Suprapubic skin (tissue), 3 donors: ENCODE measurements at regions not wholly inside any gene's neighbourhood (a gene's known extent, or its start where the extent isn't known, plus 50 kb on each side); places are given as distances from the start of the nearest gene placed in this dataset.
"Not testable (repeated sequence)": the region's sequence is repeated elsewhere in the genome, so short reads cannot be mapped to it uniquely, and the experiment has no call there.

Experiments
- CTCF ChIP-seq, 2 donors: fragments of 200-600 bp in 1 of 2; fragments of 450-650 bp in 1 of 2; sonication (generic) in 1 of 2; IDR thresholded peaks; one replicate each; pipeline ENCODE4 v1.5.1; 2016 to 2019; ENCODE audit warnings: antibody characterized with exemption in 2 of 2, mild to moderate bottlenecking in 1 of 2, moderate library complexity in 1 of 2
- POLR2AphosphoS5 ChIP-seq, 3 donors: sonication (generic); formaldehyde crosslinking; IDR thresholded peaks; one replicate each; pipeline ENCODE4 v1.6.1; 2017; ENCODE audit warnings: antibody characterized with exemption in 3 of 3

- not testable (repeated sequence) for TF ChIP-seq CTCF, POLR2AphosphoS5 (IDR thresholded peaks at IDR 0.05)
Measured at GRCh38 chr17:15847447-15848229, 97.3 kb upstream of the ADORA2B start.
